Lower leg skin (tissue), 3 donors: ENCODE measurements at regions not wholly inside any gene's neighbourhood (a gene's known extent, or its start where the extent isn't known, plus 50 kb on each side); places are given as distances from the start of the nearest gene placed in this dataset.

Experiments used
- POLR2A ChIP-seq, 2 donors: fragments of 450-650 bp; IDR thresholded peaks; one replicate each; pipeline ENCODE4 v1.6.1; 2016 to 2017; ENCODE audit warnings: antibody characterized with exemption in 2 of 2, mild to moderate bottlenecking in 1 of 2, moderate library complexity in 1 of 2
- TF ChIP-seq, protein P1 (sequence below), 3 donors: fragments of 450-650 bp; IDR thresholded peaks; one replicate each; pipeline ENCODE4 v1.5.1; 2016; ENCODE audit warnings: antibody characterized with exemption in 3 of 3, mild to moderate bottlenecking in 3 of 3, moderate library complexity in 2 of 3

DNA sequence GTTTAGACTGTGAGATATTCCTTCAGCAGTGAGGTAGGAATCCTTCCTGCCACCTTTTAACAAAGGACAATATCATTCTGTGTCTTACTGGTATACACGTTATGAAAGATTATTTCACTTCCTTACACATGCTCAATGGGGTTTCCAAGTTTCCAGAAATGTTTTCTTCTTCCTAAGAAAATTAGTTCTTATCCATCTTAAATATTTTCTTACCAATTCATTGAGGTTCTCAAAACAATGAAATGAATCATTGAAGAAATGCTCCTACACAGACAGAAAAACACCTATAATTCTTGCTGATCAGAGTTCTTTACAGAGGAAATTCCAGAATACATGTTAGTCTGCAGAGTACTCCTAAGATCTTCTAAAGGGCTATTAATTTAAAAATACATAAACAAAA is 51.4 kb upstream of the SEC61G start:
- TF ChIP-seq, protein P1, sequence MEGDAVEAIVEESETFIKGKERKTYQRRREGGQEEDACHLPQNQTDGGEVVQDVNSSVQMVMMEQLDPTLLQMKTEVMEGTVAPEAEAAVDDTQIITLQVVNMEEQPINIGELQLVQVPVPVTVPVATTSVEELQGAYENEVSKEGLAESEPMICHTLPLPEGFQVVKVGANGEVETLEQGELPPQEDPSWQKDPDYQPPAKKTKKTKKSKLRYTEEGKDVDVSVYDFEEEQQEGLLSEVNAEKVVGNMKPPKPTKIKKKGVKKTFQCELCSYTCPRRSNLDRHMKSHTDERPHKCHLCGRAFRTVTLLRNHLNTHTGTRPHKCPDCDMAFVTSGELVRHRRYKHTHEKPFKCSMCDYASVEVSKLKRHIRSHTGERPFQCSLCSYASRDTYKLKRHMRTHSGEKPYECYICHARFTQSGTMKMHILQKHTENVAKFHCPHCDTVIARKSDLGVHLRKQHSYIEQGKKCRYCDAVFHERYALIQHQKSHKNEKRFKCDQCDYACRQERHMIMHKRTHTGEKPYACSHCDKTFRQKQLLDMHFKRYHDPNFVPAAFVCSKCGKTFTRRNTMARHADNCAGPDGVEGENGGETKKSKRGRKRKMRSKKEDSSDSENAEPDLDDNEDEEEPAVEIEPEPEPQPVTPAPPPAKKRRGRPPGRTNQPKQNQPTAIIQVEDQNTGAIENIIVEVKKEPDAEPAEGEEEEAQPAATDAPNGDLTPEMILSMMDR (IDR thresholded peaks at IDR 0.05), result no peak
- TF ChIP-seq POLR2A (IDR thresholded peaks at IDR 0.05), result no peak
